ENCODE measurements at regions not wholly inside any gene's neighbourhood (a gene's known extent, or its start where the extent isn't known, plus 50 kb on each side); places are given as distances from the start of the nearest gene placed in this dataset.
A peak's percentile ranks its signal among the peaks of the same experiment; 100 is the strongest.
"Not testable (repeated sequence)": the region's sequence is repeated elsewhere in the genome, so short reads cannot be mapped to it uniquely, and the experiment has no call there.

DNA sequence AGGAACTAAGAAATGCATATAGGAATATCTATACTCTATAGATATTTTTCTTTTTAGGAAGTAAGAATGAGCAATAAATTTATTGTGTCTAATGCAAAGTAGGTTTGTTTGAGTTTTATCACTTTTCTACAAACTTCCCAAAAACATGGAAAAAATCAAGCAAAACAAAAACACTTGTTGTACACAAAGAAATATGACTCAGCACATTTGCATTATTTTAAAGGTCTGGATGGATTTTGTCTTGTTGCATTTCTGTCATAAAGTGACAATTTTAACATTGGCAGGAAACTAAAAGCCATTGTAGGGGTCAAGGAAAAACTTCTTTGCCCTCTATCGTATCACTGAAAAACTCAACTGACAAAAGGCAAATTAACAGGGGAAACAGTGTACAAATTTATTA lies 267.2 kb downstream of the PYDC2 start:
- FAIRE-seq (no peak), DNase-seq (ENCODE audit: insufficient read length, low spot score) (no peak)

DNA sequence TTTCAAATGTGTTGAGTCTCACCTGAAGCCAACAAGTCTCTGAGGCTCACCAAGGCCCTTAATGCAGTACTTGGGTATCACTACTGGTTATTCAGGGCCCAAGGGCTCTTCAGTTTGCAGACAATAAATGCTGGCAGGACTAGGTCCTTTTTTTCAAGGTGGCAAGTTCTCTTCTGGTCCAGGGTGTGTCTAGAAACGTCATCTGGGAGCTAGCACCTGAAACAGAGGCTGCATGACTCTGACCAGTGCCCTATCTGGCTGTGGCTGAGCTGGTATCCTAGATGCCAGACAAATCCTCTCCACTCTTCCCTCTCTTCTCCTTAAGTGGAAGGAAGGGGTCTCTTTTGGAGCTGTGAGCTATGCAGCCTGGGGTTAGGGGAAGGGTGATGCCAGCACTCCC lies 276.8 kb downstream of the PYDC2 start:
- no peak for DNase-seq (ENCODE audit: insufficient read length, low spot score)
- FAIRE-seq: no peak

DNA sequence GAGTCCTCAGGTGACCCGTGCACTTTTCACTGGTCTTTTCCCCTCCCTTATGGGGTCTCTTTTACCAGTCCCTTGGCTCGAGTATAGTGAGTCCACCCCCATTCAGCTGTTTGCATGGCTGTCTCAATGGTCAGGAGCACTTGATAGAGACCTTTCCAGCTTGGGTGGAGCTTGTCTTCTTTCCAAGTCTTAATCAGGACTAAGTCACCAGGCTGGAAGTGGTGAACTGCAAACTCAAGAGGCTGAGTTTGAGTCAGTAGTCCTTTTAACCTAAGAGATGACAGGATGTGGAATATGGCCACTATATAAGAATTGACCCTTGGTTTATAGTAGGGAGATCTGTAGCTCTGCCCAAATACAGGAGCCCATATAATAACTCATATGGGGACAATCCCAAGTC lies 279.7 kb downstream of the PYDC2 start:
- FAIRE-seq: no peak
- DNase-seq (ENCODE audit: insufficient read length, low spot score): no peak

DNA sequence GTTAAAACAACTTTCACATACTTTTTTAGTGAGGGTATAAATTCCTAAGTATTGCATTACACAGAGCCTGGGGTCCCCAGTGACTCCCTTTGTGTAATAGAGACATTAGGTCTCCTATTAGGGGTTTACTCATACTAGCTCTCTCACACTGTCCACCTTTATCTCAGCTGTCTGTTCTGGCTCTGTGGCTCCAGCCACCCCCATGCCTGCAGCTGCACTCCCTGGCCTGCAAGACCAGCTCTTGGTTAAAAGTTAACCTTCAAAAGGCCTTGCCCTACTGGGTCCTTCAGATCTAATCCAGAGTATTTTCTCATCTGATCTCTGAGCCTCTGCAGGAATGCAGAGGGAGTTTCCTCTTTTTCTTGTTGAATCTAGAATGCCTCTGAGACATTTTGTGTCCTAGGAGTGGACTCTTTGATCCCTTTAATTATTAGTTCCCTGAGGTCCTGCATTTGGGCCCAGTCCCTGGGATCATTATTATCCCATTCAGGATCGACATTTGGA lies 280.9 kb downstream of the PYDC2 start:
- not testable (repeated sequence) for DNase-seq (ENCODE audit: insufficient read length, low spot score); FAIRE-seq

DNA sequence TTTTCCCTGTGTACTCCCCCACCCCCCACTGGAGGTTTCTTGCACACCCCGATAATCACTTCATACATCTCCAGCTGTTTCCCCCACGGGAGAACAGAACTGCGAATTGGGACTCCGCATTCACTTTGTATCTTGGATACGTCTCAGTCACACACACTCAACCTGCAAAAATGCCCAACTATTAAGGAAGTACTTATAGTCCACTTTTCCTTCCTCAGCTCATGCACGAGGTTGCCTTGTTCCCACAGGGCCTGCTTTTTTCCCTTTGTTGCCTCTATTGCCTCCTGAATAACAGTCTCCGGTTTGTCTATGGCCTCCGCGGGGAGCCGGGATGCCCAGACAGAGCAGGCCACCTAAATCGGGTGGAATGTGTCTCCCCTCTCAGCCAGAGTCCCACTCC lies 282.3 kb downstream of the PYDC2 start:
- no peak for FAIRE-seq
- no peak for DNase-seq (ENCODE audit: insufficient read length, low spot score)

DNA sequence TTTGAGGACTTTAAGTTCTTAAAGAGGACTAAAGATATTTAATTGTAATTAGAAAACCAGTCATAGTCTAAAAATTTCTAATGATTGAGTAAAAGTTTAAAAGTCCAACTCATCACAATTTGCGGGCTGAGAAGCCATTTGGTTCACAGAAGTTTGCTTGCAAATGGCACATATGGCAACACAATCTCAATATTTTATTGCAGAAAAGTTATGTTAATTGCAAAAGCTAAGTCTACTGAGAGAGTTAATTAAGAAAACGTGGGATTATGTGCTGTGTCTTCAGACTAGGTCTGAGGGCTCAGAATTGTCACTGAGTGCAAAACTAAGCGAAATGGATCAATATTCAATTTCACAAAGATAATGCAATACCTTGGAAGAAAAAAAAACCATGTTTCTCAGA lies 289.7 kb downstream of the PYDC2 start:
- DNase-seq (ENCODE audit: insufficient read length, low spot score) (no peak), FAIRE-seq (no peak)

DNA sequence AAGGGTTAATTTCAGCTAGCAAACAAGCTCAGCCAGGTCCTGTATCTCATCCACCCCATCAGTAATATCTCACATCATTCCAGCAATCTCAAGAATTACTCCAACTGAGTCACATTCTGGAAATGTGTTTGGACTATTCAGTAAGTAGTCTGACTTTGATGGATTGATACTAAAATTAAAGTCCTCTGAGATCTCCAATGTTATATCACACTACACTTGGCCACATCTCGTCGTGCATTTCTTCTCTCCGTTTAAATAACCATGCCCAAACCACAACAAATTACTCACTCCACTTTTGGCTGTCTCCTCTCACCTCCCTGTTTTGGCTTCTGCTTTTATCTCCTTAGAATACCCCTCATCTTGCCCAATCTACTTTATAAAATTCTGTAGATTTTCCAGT lies 292.2 kb downstream of the PYDC2 start:
- DNase-seq (ENCODE audit: insufficient read length, low spot score) (no peak), FAIRE-seq (no peak)

DNA sequence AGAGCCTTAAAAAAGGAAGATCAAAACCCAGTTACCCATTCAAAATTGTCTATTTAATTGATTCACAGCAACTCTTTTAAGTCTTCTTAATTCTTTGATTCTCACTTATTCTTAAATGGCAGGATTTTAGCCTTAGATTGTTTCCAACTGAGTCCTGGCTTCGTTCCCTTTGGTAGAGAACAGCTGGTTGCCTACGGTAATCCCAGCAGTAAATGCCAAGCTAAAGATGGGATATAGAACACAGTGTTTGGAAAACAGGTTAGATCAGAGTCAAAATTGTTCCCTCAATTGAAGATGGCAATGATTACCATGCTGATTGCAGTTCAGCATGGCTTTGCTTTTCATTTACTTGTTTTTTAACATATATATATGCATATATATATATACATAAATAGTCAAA lies 300.9 kb downstream of the PYDC2 start:
- FAIRE-seq: no peak

DNA sequence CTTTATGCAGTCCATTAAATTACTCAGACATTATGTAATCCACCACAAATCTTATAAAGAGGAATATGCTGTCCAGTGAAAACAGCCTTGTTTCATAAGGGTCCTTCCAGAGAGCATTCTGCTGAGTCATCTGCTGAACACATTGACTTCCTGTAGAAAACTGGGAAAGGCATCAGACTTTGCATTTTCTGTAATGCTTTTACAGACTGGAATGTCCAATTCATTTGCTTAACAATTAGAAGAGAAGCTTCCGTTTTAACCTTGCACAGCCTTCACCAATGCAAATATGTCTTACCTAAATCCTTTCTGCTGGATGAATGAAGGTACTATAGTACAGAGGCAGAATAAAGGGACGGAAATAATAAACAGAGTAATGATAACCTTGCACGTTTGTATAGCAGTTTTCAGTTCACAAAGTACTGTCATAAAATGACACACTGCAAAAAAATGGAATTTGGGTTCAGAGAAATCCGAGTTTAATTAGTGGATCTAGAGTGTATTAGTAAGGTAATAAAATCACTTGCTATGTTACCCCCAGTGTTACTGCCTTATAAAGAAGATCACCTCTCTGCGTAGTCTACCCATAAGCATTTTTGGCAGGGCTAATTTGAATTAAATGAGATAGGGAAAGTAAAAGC lies 301.5 kb downstream of the PYDC2 start:
- DNase-seq (ENCODE audit: insufficient read length, low spot score) (peak; percentile 49), FAIRE-seq (no peak)

More for the DNA sequence above, 300.9 kb downstream of the PYDC2 start:
- no peak for DNase-seq (ENCODE audit: insufficient read length, low spot score)

DNA sequence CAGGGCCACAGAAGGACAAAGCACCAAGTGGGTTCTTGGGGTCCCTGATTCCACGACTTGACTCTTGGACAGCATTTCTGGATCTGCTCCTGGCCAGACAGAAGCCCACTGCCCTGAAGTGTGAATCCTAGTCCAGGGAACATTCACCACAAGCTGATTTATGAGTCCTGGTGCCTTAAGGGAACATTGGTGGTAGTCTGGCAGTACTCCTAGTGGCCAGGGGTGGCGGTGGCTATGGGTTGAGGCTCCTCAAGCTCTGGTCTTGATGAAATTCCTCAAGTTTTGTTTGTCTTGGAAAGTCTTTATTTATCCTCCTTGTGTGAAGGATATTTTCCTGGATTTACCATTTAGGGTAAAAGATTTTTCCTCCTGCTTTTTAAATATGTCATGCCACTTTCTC lies 307.5 kb downstream of the PYDC2 start:
- FAIRE-seq (no peak), DNase-seq (ENCODE audit: insufficient read length, low spot score) (no peak)

DNA sequence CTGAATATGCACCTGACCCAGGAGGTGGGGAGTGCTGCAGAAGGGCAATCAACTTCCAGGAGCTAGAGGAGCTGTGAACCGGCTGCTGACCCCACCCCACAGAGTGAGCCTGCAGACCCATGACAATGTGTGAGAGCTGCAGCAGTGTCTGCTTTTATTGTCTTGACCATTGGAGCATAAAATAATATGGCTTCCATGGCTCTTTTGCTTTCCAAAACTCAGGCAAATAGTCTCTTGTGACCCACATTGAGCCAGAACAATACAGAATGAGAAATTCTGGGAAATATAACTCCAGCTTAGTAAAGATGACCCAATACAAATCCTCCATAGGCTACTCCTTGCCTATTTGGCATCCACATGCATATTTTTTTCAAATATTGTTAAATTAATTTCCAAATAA lies 309.6 kb downstream of the PYDC2 start:
- no peak for FAIRE-seq
- DNase-seq (ENCODE audit: insufficient read length, low spot score): no peak

DNA sequence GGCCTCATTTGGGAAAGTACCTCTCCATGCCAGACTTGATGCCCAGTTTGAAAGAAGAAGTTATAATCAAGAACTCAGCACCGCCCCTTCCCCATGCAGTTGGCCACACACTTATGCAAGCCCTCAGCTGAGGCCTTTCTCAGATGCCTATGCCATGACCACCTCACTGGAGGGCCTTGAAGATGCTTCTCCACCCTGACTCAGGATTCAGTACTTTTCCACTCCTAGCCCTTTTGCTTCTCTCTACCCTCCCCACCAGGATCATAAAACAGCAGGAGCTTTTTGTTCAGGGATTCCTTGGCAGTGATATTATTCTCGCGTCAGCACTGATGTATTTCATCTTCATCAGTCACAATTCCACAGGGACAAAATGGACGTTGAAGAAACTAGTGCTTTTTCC lies 313.5 kb downstream of the PYDC2 start:
- DNase-seq (ENCODE audit: insufficient read length, low spot score) (peak; percentile 42), FAIRE-seq (no peak)

DNA sequence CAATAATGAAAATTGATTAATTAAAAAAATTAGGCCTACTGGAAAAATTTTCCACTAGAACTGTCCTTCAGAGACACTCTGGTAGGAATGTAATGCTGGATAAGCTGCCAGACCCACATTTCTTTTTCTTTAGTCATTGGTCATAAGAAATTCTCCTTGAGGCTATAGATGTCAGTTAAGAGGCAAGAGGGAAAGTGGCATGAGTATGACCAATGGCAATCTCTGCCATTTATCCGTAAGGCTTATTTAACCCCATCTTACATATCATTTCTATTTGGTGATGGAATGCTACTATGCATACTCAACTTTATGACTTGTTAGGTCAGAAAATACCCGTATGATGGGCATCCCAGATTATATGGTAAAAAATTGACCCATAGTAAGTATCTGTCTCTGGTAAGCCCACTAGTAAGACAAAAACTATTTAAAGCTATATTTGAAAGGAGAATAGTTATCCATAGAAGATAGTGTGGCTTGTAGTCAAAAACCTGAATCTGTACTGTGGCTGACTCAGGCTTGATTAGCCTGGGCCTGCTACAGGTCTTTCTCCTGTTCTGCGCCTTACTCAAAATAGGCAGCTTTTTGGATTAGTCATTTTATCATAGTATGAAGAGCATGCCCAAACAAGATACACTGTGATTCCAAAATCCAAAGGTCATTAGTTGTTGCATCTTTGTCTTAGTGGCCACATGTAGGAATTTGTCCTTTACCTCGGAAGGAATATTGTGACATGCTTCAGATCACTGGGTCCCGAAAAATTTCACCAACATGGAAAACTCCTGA lies 314.7 kb downstream of the PYDC2 start:
- no peak for FAIRE-seq
- peak; percentile 37 for DNase-seq (ENCODE audit: insufficient read length, low spot score)

DNA sequence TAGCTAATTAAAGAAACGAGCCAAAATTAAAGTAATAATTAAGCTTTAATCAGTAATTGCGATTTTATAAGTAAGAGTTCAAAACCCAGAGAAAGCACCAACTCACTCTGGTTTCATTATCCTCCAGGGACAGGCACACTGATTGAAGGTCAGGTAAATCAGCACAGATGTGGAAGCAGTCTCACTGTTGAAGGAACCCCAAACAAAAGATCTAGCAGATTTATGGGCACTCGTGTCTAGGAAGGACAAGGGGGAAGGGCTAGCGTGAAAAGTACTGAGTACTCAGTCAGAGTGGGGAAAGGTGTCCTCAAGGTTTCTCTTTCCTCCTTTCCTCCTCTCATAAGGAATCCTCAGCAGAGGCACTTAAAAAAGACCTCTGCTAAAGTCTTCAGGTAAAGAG lies 320.1 kb downstream of the PYDC2 start:
- FAIRE-seq (no peak), DNase-seq (ENCODE audit: insufficient read length, low spot score) (no peak)

DNA sequence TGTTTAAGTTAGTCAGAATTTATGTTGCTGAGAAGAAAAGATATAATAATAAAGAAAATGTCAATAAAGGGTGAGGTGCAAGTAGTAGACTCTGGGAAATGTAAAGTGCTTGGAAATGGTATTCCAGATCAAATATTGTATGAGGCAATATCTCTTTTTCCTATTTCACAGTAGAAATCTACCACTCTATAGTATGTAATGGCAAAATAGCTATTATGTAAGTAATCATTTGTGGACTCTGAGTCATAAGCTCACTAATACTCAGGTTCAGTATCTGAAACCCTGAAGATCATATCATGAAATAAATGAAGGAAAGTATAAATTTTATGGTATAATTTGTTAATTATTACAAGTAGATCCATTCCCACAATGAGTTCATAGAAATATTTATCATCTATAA lies 322.1 kb downstream of the PYDC2 start:
- FAIRE-seq: no peak
- no peak for DNase-seq (ENCODE audit: insufficient read length, low spot score)

DNA sequence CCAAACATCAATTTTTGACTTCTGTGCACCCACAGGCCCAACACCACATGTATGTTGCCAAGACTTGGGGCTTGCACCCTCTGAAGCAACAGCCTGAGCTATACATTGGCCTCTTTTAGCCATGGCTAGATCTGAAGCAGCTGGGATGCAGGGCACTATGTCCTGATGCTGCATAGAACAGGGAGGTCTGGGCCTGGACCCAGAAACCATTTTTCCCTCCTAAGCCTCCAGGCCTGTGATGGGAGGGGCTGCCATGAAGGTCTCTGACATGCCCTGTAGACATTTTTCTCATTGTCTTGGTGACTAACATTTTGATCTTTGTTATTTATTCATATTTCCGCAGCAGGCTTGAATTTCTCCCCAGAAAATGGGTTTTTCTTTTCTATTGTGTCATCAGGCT lies 330.0 kb downstream of the PYDC2 start:
- no peak for FAIRE-seq
- no peak for DNase-seq (ENCODE audit: insufficient read length, low spot score)

DNA sequence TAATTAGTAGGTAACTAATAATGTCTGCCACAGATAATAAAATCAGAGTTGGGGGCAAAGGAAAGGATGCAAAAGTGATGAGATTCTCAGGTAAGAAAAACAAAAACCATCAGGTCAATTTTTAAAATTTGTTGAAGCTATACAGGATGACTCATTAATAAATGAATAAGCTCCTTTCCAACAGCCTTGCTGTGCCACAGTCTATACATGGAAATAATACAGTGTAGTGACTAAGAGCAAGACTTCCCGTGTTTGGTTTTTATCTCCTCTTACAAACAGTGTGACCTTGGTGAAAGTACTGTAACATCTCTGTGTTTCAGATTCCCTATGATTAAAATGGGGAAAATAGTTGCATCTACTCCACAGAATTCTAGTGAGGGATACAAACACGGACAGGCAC lies 331.6 kb downstream of the PYDC2 start:
- DNase-seq (ENCODE audit: insufficient read length, low spot score) (no peak), FAIRE-seq (no peak)

DNA sequence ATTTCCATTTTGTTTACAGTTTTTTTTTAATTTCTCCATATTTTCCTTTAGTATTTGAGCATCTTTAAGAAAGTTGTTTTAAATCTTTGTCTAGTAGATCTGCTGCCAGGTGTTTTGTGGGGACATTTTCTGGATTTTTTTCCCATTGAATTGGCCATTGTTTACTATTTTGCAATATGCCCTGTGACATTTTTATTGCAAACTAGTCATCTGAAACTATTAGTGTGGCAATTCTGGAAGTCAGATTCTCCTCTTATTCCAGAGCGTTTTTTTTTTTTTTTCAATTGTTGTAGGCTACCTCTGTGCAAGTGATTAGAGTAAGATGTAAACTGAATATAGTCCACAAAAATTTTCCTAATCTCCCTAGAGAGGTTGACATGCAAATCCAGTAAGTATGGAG lies 334.2 kb downstream of the PYDC2 start:
- no peak for DNase-seq (ENCODE audit: insufficient read length, low spot score)
- FAIRE-seq: no peak

DNA sequence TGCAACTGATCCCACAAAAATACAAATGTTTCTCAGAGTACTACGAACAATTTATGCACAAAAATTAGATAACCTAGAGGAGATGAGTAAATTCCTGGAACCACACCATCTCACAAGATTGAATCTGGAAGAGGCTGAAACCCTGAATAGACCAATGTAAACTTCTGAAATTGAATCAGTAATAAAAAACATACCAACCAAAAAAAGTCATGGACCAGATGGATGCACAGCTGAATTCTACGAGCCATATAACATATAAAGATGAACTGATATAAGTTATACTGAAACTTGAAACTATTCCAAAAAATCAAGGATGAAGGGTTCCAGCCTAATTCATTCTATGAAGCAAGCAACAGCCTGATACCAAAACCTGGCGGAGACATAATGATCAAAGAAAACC lies 336.3 kb downstream of the PYDC2 start:
- FAIRE-seq (no peak), DNase-seq (ENCODE audit: insufficient read length, low spot score) (no peak)

DNA sequence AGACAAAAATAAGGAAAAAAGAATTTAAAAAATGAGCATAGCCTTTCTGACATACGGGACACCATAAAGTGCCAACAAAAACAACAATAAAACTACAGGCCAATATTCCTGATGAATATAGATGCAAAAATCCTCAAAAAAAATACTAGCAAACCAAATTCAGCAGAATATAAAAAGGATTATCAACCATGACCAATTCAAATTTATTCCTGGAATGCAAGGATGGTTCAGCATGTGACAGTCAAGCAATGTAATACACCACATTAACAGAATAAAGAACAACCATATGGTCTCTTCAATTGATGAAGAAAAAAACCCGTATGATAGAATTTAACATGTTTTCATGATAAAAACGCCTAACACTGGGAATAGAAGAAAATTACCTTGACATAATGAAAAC lies 341.7 kb downstream of the PYDC2 start:
- no peak for DNase-seq (ENCODE audit: insufficient read length, low spot score)
- no peak for FAIRE-seq

DNA sequence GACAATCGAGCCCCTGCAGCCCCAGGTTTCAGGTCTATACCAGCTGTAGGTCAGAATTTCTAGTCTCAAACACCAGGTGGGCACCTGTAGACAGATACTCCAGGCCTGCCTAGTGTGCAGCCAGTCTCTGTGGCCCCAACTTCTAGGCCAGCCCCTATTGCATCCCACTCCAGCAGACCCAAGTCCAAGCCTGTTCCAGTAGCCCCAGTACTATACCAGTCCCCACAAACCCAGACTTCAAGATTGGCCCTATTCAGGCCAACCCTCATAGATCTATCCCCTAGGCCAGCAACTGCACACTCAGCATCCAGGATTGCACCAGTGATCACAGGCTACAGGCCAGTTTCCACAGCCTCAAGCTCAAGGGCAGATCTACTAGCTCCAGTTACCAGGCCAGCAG lies 344.0 kb downstream of the PYDC2 start:
- FAIRE-seq: no peak
- DNase-seq (ENCODE audit: insufficient read length, low spot score): no peak

DNA sequence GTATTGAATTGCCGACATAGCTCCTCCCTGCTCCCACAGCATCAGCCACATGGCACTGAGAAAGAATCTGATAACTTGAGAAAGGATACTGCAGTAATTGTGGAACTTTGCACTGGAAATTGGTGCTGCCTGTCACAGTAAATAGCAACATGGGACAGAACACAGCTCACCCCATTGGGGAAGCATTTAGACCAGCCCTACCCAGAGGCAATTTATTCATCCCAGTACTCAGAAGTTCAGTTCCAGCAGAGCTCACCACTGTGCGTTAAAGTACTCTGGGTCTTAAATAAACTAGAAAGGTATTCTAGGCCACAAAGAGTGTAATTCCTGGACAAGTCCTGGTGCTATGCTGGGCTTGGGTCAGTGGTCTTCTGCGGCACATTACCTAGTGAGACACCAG lies 347.1 kb downstream of the PYDC2 start:
- FAIRE-seq: no peak
- no peak for DNase-seq (ENCODE audit: insufficient read length, low spot score)
